DMS53 (cell line): ENCODE measurements at regions not wholly inside any gene's neighbourhood (a gene's known extent, or its start where the extent isn't known, plus 50 kb on each side); places are given as distances from the start of the nearest gene placed in this dataset.
"Not testable (repeated sequence)": the region's sequence is repeated elsewhere in the genome, so short reads cannot be mapped to it uniquely, and the experiment has no call there.

Experiments
- DNase-seq: peaks from one replicate; lab custom pipeline; 2025; lab: John Stamatoyannopoulos, UW

GRCh38 chr10:76815505-76815904 lies 822.1 kb downstream of the KCNMA1 start:
- DNase-seq = not testable (repeated sequence)

DNA sequence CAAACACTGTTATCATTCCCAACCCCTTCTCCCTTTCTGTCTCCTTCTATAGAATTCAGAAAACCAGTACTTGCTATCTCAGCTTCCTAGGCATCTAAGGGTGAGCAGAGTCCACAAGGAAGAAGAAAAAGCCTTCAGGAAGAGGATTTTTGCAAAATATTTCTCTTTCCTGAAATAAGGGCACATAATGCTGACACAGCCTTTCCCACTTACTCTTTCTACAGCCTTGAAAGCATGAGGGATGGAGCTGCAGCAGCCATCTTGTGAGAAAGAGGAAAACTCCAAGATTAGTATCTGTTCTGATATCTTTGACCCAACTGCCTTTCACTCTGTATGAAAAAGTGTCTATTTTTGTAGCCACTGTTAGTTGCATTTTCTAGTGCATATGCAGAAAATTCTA lies 826.2 kb downstream of the KCNMA1 start:
- DNase-seq = no peak

DNA sequence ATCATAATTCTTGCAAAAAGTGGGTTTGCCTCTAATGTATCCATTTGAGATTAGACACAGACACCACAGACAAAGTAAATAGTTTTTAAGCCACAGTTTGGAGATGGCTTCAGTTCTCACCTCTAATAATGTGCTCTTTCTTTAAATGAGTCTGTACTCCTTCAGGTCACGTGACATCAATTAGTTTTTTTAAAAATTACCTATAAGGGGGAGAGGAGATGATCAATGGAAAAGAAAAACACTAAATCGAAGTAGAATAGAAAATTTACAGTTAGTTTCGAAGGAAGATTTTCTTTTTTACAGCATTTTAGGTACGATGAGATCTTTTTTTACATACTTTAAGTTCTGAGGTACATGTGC lies 849.2 kb downstream of the KCNMA1 start:
- DNase-seq = no peak

DNA sequence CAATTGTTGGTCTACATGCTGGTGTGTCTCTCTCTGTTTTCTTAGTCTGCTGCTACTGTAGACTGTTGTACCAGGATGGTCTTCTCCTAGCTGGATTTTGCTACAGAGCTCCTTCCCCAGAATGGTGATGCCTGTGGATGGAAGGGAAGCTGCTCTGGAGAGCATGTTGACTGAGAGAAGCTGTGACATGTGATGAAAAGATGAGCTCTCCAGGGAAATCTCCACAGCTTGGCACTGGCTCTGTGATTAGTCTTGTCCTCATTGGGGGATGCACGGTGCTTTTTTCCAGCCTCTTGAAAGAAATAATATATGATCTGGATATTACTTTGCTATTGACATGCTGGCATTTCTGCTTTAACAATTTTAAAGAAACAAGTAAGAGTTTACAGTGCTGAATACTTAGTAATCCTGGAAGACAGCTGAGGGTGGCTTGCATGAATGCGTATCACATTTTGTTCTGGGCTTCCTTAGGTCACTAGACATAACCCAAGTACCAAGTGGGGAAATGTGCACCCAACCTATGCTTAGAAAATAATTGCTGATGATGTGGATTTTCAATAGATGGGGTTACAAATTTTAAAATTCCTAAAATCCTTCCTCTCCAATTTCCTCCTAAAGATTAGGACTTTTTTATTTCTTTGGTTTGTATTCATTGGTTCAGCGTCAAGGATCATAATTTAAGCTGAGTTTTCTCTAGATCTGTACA lies 849.7 kb downstream of the KCNMA1 start:
- no peak for DNase-seq

- DNase-seq = no peak
Observed at GRCh38 chr10:76786504-76787072, 851.0 kb downstream of the KCNMA1 start.

DNA sequence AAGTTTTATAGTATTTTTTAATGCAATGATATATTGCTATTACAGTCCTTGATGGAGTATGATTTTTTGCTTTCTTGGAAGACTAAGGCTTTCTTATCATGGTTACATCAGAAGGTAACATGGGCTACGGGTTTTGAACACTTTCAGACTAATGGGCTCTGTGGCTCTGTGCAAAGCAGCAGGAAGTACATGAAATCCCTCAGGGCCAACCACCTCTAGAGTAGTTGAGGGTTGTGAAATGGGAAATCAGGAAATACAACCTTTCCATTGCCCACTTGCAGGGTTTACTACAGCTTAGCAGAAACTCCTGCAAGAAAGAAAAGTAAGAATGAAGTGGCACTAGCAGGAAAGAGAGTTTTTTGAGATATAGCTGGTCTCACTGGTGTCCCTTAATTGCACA lies 853.5 kb downstream of the KCNMA1 start:
- no peak for DNase-seq

GRCh38 chr10:76779796-76780301 lies 857.8 kb downstream of the KCNMA1 start:
- no peak for DNase-seq

DNA sequence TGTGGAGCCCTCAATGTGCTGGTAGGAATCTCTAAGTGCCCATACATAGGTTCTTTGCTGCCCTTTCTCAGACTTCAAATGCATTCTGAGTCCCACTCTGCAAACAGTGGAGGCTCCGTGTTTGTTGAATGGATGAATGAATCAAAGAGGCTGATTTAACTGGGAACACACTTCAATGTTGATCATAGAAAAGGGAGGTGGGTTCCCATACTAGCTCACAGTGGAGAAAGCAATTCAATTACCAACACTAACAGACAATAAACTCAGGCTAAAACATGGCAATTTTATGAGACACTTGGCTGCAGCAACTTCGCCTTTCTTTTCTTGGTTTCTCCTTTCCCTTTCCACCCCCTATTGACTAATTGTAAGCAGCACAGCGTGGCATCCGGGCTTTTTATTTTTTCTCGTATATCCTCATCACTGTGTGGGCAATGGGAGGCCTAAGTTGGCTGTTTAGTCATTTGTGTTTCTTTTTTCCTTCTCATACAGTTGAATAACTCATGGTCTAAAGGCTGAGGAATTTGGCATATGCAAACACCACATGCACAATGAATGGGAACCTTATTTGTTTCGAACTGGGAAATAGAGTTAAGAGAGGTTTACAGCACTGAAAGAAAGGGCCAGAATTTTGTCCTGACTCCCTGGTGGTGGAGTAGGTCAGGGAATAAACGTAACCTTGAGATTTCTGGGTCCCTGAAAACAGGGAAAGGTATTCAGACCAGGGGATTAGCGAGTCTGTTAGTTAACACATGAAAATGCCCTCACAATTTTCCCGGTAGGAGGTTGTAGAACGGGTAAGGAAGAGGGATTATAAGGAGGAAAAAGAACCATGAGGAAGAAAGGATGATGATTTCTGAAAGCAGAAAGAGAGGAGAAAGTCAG lies 858.5 kb downstream of the KCNMA1 start:
- DNase-seq = no peak

DNA sequence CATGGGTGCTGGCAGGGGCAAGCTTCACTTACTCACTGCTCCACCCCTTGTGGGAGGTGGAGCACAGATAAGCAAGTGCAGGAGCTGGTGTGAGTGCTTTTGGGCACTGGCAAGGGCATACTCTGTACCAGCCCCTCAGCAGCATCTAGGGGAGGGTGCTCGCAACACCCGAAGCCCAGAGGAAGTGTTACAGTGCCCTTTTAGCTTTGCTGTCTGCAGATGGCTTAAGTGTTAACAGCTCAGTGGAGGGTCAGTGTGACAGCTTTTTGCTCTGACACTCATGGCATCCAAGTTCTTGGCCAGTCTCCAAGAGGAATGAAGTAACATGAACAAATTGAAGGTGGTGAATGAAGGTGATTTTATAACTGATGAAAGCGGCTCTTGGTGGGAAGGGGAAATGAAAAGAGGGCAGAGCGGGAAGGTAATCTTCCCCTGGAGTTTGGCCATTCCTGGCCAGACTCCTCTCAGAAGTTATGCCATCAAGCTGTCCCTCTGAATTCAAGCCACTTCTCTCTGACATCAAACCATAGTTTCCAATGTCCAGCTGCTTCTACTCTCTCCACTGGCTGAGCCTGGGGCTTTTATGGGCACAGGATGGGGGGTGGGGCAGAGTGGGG lies 862.5 kb downstream of the KCNMA1 start:
- no peak for DNase-seq

DNA sequence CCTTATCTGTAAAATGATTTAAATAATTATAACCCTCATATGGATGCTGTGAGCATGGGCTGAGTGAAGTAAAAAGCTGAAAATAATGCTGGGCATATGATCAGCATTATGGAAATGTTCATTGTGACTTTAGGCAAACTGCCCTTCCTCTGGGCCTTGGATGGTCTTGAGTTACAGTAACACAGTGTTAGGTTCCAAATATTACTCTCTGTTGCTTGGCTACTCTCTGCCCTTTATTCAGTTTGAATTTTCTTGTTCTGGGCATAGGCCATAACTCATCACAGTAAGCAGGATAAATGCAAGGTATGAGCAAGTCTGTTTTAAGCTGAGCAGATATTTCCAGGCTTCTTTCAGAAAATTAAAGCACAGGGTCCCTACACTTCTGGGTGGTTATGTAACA lies 868.0 kb downstream of the KCNMA1 start:
- DNase-seq = no peak

- DNase-seq = no peak
Observed at GRCh38 chr10:76769161-76769560, 868.4 kb downstream of the KCNMA1 start.

GRCh38 chr10:76766682-76767081 lies 870.9 kb downstream of the KCNMA1 start:
- no peak for DNase-seq

GRCh38 chr10:76764921-76765320 lies 872.7 kb downstream of the KCNMA1 start:
- not testable (repeated sequence) for DNase-seq

- DNase-seq = no peak
Observed at GRCh38 chr10:76764177-76764576, 873.4 kb downstream of the KCNMA1 start.

DNA sequence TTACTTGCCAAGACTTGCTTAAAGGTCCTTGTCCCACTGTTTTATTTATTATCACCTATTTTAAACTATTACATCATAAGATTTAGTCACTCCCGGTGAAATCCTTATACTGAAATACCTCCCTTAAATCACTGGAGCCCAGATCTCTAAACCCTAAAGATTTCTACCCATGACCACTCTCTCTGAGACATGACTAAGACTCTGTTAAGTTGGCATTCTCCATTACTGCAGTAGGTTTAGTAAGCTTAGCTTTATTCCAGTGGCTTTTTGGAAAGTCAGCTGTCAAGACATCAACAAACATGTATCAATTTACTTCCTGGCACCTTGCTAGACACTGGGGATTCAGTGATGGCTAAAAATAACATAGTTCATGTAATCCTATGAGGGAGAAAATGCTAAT lies 874.2 kb downstream of the KCNMA1 start:
- DNase-seq = no peak

GRCh38 chr10:76759681-76760080 lies 877.9 kb downstream of the KCNMA1 start:
- DNase-seq = no peak

GRCh38 chr10:76743169-76743568 lies 894.4 kb downstream of the KCNMA1 start:
- no peak for DNase-seq

- no peak for DNase-seq
Observed at GRCh38 chr10:76740514-76740913, 897.1 kb downstream of the KCNMA1 start.

- DNase-seq = no peak
Observed at GRCh38 chr10:76738991-76739390, 898.6 kb downstream of the KCNMA1 start.

DNA sequence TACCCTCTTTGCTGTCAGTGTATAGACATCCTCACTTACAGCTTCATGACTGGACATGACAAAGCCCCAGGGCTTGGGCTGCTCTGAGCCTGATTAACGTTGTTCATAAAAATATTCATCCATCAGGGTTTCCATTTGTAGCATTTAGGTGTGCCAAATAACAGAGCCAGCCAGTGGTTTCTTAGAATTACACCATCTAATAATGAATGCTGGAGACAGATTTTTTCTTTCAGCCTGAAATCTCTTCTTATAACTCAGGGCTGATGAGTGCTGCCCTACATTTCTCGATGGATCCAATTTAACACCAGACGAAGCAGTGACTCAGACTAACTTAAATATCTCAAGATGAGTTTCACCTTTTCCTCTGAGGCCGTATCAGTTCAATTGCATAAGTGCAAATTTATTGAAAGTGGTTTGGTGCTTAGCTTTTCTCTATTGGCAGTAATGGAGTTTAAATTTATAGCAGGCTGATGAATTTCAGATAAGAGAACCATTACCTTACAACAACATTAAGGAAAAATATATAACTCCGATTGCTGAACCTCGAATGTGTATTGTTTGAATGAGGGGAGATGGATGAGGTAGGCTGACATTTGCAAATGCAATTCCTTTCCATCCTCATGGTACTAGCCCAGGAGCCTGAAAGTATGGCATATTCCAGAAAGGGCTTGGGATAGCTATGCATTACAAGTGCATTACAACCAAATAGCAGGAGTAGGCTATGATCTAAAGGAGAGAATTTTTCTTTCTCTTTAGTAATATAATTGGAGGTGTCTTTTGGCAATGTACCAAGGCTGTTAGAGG lies 900.6 kb downstream of the KCNMA1 start:
- DNase-seq = no peak

DNA sequence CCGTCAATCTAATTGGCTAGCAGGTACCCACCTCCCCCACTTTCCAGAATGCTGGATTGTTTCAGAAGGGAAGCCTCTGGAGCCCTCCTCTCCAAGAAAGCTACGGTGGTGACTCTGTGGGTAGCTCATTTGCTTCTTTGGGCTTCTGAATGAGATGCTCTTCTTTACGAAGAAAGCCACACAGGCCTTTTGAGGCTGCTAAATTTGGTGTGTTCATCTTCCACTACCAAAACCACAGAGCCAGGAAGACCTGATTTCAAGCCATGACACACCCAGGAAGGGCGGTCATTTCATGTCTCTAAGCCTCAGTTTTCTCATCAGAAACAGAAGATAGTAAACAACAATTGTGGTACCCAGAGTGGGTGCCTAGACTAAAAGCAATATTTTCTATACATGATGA lies 901.2 kb downstream of the KCNMA1 start:
- DNase-seq = no peak

DNA sequence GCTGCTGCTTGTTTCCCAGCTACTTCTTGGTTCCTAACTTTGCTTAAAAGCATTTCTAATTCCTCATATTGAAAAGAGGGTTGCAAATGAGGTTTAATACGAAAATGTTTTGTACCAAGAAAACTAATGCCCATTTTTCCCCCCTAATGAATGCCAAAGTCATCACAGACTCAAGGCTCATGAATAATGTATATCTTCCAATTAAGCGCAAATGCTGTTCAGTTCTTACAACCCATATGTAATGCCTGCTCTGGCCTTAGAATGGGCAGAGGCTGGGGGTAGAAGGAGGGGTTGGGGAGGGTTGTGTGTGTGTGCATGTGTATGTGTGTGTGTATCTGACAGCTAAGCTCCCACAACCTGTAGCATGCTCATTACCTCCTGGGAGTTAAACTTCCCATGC lies 901.7 kb downstream of the KCNMA1 start:
- DNase-seq = no peak
